Panc1 (cell line): ENCODE measurements at regions not wholly inside any gene's neighbourhood (a gene's known extent, or its start where the extent isn't known, plus 50 kb on each side); places are given as distances from the start of the nearest gene placed in this dataset.
"Not testable (repeated sequence)": the region's sequence is repeated elsewhere in the genome, so short reads cannot be mapped to it uniquely, and the experiment has no call there.

Source experiments
- ATAC-seq: fragments of 200-7000 bp; cut with Tn5 transposase; 2 replicates; pipeline ENCODE4 v1.9.1; 2020; ENCODE audit warnings: mild to moderate bottlenecking, moderate library complexity
- BruUV-seq: library from RNA; stranded (reverse); fragments of 400-500 nt; replicated peaks from 2 replicates; lab custom pipeline; 2021; lab: Mats Ljungman, UMichigan
- CTCF ChIA-PET: fragments of 300-600 bp; sonication (Branson Sonifier 250); formaldehyde crosslinking; loops from one replicate; lab custom pipeline; 2022; ENCODE audit warnings: antibody characterized with exemption; lab: Charles Lee
- POLR2A ChIA-PET: fragments of 300-600 bp; sonication (Branson Sonifier 250); formaldehyde crosslinking; loops from one replicate; lab custom pipeline; 2022; ENCODE audit warnings: antibody characterized with exemption; lab: Charles Lee
- DNase-seq: peaks from one replicate; pipeline ENCODE4 v3.0.0-alpha.2; 2010; ENCODE audit warnings: low read depth, low spot score
- H3K27ac ChIP-seq: 2 replicates; pipeline ENCODE4 v1.5.1; 2011; ENCODE audit warnings: mild to moderate bottlenecking, low read length, inconsistent platforms
- H3K27me3 ChIP-seq: fragments of 200-500 bp; sonication (Bioruptor generic); 2 replicates; pipeline ENCODE4 v1.6.0; 2014; ENCODE audit warnings: low read length, inconsistent platforms; ENCODE audit not compliant: control insufficient read depth, insufficient read depth
- H3K36me3 ChIP-seq: fragments of 200-500 bp; sonication (Bioruptor generic); 2 replicates; pipeline ENCODE4 v1.5.1; 2014; ENCODE audit warnings: inconsistent platforms, mild to moderate bottlenecking, low read length, moderate library complexity; ENCODE audit not compliant: control insufficient read depth, insufficient read depth
- H3K4me1 ChIP-seq: 2 replicates; pipeline ENCODE4 v1.5.1; 2011; ENCODE audit warnings: inconsistent platforms, mild to moderate bottlenecking, low read length, moderate library complexity; ENCODE audit not compliant: control insufficient read depth, insufficient read depth
- H3K4me3 ChIP-seq, 2 experiments: 2 replicates each; pipeline ENCODE4 v1.5.1; 2011 to 2012; ENCODE audit warnings: low read depth in 2 of 2, low read length in 2 of 2, mild to moderate bottlenecking in 2 of 2, inconsistent platforms in 1 of 2, moderate library complexity in 1 of 2
- H3K9me3 ChIP-seq: fragments of 200-500 bp; sonication (Bioruptor generic); 2 replicates; pipeline ENCODE4 v1.5.1; 2014; ENCODE audit warnings: low read depth, mild to moderate bottlenecking, inconsistent platforms, low read length, moderate library complexity; ENCODE audit not compliant: control insufficient read depth, insufficient read depth
- POLR2AphosphoS5 ChIP-seq: IDR thresholded peaks from 2 replicates; pipeline ENCODE4 v1.6.1; 2012; ENCODE audit warnings: mild to moderate bottlenecking, low read depth, low read length, moderate library complexity
- SIN3A ChIP-seq: IDR thresholded peaks from 2 replicates; pipeline ENCODE4 v1.6.1; 2012; ENCODE audit warnings: low read depth, mild to moderate bottlenecking, low read length, moderate library complexity, borderline replicate concordance; ENCODE audit not compliant: insufficient read depth
- TCF7L2 ChIP-seq: IDR thresholded peaks from 2 replicates; pipeline ENCODE4 v1.6.1; 2011; ENCODE audit warnings: mild to moderate bottlenecking, low read depth, low read length, inconsistent platforms
- in situ Hi-C: cut with HindIII; loops from 2 replicates; pipeline ENCODE4 v1.10.0; 2016; ENCODE audit warnings: low sequenced_read_pairs, low pct_unique_long_range_greater_than_20kb
- intact Hi-C: fragments of 100-400 bp; cut with micrococcal nuclease; formaldehyde crosslinking; loops from one replicate; pipeline ENCODE4 v1.10.0; 2022; ENCODE audit not compliant: unreplicated experiment
- TF ChIP-seq, protein P1 (sequence below), 2 experiments: IDR thresholded peaks; 2 replicates each; pipeline ENCODE4 v1.6.1; 2011 to 2012; ENCODE audit warnings: low read depth in 2 of 2, control low read depth in 1 of 2, low read length in 1 of 2, mild to moderate bottlenecking in 1 of 2, moderate library complexity in 1 of 2; ENCODE audit not compliant: insufficient read depth in 1 of 2
- TF ChIP-seq, protein P2 (sequence below): fragments of 450-650 bp; IDR thresholded peaks from 2 replicates; pipeline ENCODE4 v1.5.1; 2017; ENCODE audit warnings: mild to moderate bottlenecking

DNA sequence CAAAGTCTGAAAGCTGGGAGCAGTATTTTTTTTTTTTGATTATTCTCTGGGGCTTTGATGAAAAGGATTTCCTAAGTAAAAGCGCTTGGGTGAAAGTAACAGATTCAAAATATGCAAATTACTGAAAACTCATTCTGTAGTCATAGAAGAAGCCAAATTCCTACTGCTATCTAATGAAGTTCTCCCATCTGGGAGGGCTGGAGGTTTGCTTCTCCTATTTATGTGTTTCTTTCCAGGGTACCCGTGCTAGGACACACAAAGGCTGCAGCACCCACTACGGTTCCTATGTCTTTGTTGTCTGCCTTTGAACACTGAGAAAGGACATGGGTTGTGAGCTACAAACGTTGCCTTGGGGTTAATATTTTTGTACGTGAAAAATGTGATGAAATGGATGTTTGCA, 324.7 kb upstream of the KAZN start:
- TF ChIP-seq, protein P1, sequence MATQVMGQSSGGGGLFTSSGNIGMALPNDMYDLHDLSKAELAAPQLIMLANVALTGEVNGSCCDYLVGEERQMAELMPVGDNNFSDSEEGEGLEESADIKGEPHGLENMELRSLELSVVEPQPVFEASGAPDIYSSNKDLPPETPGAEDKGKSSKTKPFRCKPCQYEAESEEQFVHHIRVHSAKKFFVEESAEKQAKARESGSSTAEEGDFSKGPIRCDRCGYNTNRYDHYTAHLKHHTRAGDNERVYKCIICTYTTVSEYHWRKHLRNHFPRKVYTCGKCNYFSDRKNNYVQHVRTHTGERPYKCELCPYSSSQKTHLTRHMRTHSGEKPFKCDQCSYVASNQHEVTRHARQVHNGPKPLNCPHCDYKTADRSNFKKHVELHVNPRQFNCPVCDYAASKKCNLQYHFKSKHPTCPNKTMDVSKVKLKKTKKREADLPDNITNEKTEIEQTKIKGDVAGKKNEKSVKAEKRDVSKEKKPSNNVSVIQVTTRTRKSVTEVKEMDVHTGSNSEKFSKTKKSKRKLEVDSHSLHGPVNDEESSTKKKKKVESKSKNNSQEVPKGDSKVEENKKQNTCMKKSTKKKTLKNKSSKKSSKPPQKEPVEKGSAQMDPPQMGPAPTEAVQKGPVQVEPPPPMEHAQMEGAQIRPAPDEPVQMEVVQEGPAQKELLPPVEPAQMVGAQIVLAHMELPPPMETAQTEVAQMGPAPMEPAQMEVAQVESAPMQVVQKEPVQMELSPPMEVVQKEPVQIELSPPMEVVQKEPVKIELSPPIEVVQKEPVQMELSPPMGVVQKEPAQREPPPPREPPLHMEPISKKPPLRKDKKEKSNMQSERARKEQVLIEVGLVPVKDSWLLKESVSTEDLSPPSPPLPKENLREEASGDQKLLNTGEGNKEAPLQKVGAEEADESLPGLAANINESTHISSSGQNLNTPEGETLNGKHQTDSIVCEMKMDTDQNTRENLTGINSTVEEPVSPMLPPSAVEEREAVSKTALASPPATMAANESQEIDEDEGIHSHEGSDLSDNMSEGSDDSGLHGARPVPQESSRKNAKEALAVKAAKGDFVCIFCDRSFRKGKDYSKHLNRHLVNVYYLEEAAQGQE (IDR thresholded peaks at IDR 0.05; ENCODE audit: insufficient read depth in 1 of 2, low read depth in 2 of 2, low read length in 1 of 2), result no peak
- TF ChIP-seq, protein P2, sequence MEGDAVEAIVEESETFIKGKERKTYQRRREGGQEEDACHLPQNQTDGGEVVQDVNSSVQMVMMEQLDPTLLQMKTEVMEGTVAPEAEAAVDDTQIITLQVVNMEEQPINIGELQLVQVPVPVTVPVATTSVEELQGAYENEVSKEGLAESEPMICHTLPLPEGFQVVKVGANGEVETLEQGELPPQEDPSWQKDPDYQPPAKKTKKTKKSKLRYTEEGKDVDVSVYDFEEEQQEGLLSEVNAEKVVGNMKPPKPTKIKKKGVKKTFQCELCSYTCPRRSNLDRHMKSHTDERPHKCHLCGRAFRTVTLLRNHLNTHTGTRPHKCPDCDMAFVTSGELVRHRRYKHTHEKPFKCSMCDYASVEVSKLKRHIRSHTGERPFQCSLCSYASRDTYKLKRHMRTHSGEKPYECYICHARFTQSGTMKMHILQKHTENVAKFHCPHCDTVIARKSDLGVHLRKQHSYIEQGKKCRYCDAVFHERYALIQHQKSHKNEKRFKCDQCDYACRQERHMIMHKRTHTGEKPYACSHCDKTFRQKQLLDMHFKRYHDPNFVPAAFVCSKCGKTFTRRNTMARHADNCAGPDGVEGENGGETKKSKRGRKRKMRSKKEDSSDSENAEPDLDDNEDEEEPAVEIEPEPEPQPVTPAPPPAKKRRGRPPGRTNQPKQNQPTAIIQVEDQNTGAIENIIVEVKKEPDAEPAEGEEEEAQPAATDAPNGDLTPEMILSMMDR, result no peak
- TF ChIP-seq SIN3A, result no peak
- TF ChIP-seq POLR2AphosphoS5, result no peak
- TF ChIP-seq TCF7L2, result no peak
- Histone ChIP-seq H3K4me1 (no peaks in the 10 kb centered on the region), H3K9me3 (no peaks in the 10 kb centered on the region), H3K4me3 (no peak overlapping the region), H3K27me3 (no peaks in the 10 kb centered on the region), H3K27ac (no peak overlapping the region), H3K36me3 (no peaks in the 10 kb centered on the region)
- POLR2A ChIA-PET, result no interaction called here
- CTCF ChIA-PET, result no interaction called here
- intact Hi-C loops (no loop called here), in situ Hi-C loops (no loop called here)
- DNase-seq (no peak), ATAC-seq (no peak)
- no TSS peak for BruUV-seq

DNA sequence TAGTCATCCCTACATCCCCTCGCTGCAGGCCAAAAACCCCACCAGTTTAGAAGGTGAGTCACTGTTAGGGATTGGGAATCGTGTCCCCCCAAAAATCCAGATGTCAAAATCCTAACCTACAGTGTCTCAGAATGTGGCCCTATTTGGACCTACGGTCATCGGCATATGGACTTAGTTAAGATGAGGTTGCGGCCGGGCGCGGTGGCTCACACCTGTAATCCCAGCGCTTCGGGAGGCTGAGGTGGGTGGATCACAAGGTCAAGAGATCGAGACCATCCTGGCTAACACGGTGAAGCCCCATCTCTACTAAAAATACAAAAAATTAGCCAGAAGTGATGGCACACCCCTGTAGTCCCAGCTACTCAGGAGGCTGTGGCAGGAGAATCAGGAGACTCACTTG, 318.6 kb upstream of the KAZN start:
- H3K27ac ChIP-seq, intact Hi-C loops, H3K36me3 ChIP-seq, H3K27me3 ChIP-seq, BruUV-seq, H3K9me3 ChIP-seq, H3K4me1 ChIP-seq, H3K4me3 ChIP-seq, POLR2A ChIA-PET, DNase-seq, in situ Hi-C loops, CTCF ChIA-PET, ATAC-seq: not testable (repeated sequence)

DNA sequence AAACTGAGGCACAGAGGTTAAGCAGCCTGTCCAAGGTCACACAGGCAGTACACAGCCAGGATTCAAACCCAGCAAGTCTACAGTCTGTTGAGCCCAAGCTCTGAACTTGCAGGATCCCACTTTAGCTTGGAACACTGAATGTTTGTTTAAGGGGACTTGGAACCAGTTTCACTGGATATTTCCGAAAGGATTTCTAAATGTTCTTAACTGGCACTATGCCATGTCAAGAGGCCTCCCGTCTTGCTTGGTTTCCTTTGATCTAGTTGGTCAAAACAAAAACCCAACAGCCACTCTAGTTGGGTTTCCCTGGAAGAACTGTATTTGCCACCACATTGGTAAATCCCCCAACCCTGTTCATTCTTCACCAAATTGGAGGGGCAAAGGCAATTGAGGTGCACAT, 317.6 kb upstream of the KAZN start:
- in situ Hi-C loops, result no loop called here

More for the DNA sequence above, 317.6 kb upstream of the KAZN start:
- no peak for DNase-seq
- Histone ChIP-seq H3K27me3 (no peaks in the 10 kb centered on the region), H3K36me3 (no peaks in the 10 kb centered on the region), H3K4me1 (no peaks in the 10 kb centered on the region), H3K9me3 (no peaks in the 10 kb centered on the region), H3K4me3 (no peak overlapping the region), H3K27ac (no peak overlapping the region)
- no TSS peak for BruUV-seq
- ATAC-seq, result no peak
- ChIA-PET POLR2A (no interaction called here), CTCF (no interaction called here)
- TF ChIP-seq POLR2AphosphoS5 (no peak), TCF7L2 (no peak), SIN3A (no peak)
- TF ChIP-seq, protein P1 (IDR thresholded peaks at IDR 0.05; ENCODE audit: insufficient read depth in 1 of 2, low read depth in 2 of 2, low read length in 1 of 2), result no peak
- TF ChIP-seq, protein P2, result no peak
- intact Hi-C loops, result no loop called here
